Neuronal stem cell (in vitro differentiated cells): ENCODE measurements at regions not wholly inside any gene's neighbourhood (a gene's known extent, or its start where the extent isn't known, plus 50 kb on each side); places are given as distances from the start of the nearest gene placed in this dataset.
"Not testable (repeated sequence)": the region's sequence is repeated elsewhere in the genome, so short reads cannot be mapped to it uniquely, and the experiment has no call there.

Experiments
- DNase-seq: peaks from one replicate; pipeline ENCODE4 v3.0.0-alpha.2; 2013; ENCODE audit warnings: low spot score
- H2AFZ ChIP-seq: one replicate; pipeline ENCODE4 v1.6.1; 2013; ENCODE audit warnings: mild to moderate bottlenecking, low read length, inconsistent platforms
- H2AK5ac ChIP-seq: 2 replicates; pipeline ENCODE4 v1.6.1; 2013; ENCODE audit warnings: low read depth, mild to moderate bottlenecking, inconsistent platforms, low read length, moderate library complexity, mixed read lengths
- H2BK120ac ChIP-seq: 2 replicates; pipeline ENCODE4 v1.6.1; 2013; ENCODE audit warnings: low read depth, mild to moderate bottlenecking, inconsistent platforms, low read length, moderate library complexity, mixed read lengths
- H2BK12ac ChIP-seq: one replicate; pipeline ENCODE4 v1.6.1; 2013; ENCODE audit warnings: low read length, inconsistent platforms
- H2BK15ac ChIP-seq: 2 replicates; pipeline ENCODE4 v1.6.1; 2013; ENCODE audit warnings: mild to moderate bottlenecking, low read length, inconsistent platforms, mixed read lengths
- H2BK5ac ChIP-seq: one replicate; pipeline ENCODE4 v1.6.1; 2013; ENCODE audit warnings: inconsistent platforms, mild to moderate bottlenecking, low read length, moderate library complexity
- H3K14ac ChIP-seq: one replicate; pipeline ENCODE4 v1.6.1; 2013; ENCODE audit warnings: low read length, inconsistent platforms
- H3K18ac ChIP-seq: 2 replicates; pipeline ENCODE4 v1.6.1; 2013; ENCODE audit warnings: low read length, inconsistent platforms
- H3K23ac ChIP-seq: 2 replicates; pipeline ENCODE4 v1.6.1; 2013; ENCODE audit warnings: low read depth, mild to moderate bottlenecking, mixed read lengths, low read length, inconsistent platforms; ENCODE audit not compliant: poor library complexity
- H3K27ac ChIP-seq: replicated peaks from 3 replicates; pipeline ENCODE4 v1.5.1; 2013; ENCODE audit warnings: low read length, inconsistent platforms
- H3K27me3 ChIP-seq, 3 experiments: 2 replicates each; pipeline ENCODE4 v1.6.1; 2013; ENCODE audit warnings: low read length in 3 of 3, mild to moderate bottlenecking in 2 of 3, inconsistent platforms in 1 of 3, low read depth in 1 of 3, mixed read lengths in 1 of 3, moderate library complexity in 1 of 3; ENCODE audit not compliant: control insufficient read depth in 3 of 3, insufficient read depth in 3 of 3
- H3K36me3 ChIP-seq, 2 donors: replicated peaks in 1 of 2; 2 replicates each; pipeline ENCODE4 v1.6.1; 2013; ENCODE audit warnings: low read length in 2 of 2; ENCODE audit not compliant: control insufficient read depth in 2 of 2, insufficient read depth in 2 of 2
- H3K4ac ChIP-seq: 2 replicates; pipeline ENCODE4 v1.6.1; 2013; ENCODE audit warnings: inconsistent platforms, mild to moderate bottlenecking, low read length, moderate library complexity
- H3K4me1 ChIP-seq, 2 donors: 1 replicate in 1 of 2; 2 replicates in 1 of 2; pipeline ENCODE4 v1.6.1; 2013; ENCODE audit warnings: low read length in 2 of 2, low read depth in 1 of 2; ENCODE audit not compliant: control insufficient read depth in 2 of 2, insufficient read depth in 1 of 2
- H3K4me2 ChIP-seq: one replicate; pipeline ENCODE4 v1.6.1; 2013; ENCODE audit warnings: mild to moderate bottlenecking, low read length, inconsistent platforms; ENCODE audit not compliant: insufficient read depth, poor library complexity, severe bottlenecking
- H3K4me3 ChIP-seq, 2 donors: 2 replicates each; pipeline ENCODE4 v1.5.1; 2013; ENCODE audit warnings: low read length in 2 of 2, mild to moderate bottlenecking in 2 of 2, inconsistent platforms in 1 of 2, moderate library complexity in 1 of 2
- H3K79me1 ChIP-seq: one replicate; pipeline ENCODE4 v1.6.1; 2013; ENCODE audit warnings: low read depth, mild to moderate bottlenecking, inconsistent platforms, low read length, moderate library complexity
- H3K9ac ChIP-seq: one replicate; pipeline ENCODE4 v1.6.1; 2013; ENCODE audit warnings: mild to moderate bottlenecking, low read depth, low read length, inconsistent platforms; ENCODE audit not compliant: poor library complexity
- H3K9me3 ChIP-seq, 2 donors: replicated peaks in 1 of 2; 2 replicates each; pipeline versions ENCODE3 to v1.6.1; 2013; ENCODE audit warnings: low read length in 2 of 2, mild to moderate bottlenecking in 2 of 2, inconsistent platforms in 1 of 2, low read depth in 1 of 2, mixed read lengths in 1 of 2, moderate library complexity in 1 of 2; ENCODE audit not compliant: control insufficient read depth in 2 of 2, insufficient read depth in 1 of 2
- H4K8ac ChIP-seq: one replicate; pipeline ENCODE4 v1.6.1; 2013; ENCODE audit warnings: low read depth, mild to moderate bottlenecking, inconsistent platforms, low read length, moderate library complexity
- H4K91ac ChIP-seq: one replicate; pipeline ENCODE4 v1.6.1; 2013; ENCODE audit warnings: low read length, low read depth, mild to moderate bottlenecking, inconsistent platforms; ENCODE audit not compliant: poor library complexity
- WGBS, 2 donors: extraction: QIAGEN DNeasy Blood & Tissue Kit; methylation state at CpG; one replicate each; pipeline ENCODE4 v1.1.7; 2013; ENCODE audit warnings: missing lambda C conversion rate in 2 of 2, mixed read lengths in 1 of 2; ENCODE audit not compliant: insufficient read length in 2 of 2, insufficient replicate concordance in 1 of 2; ENCODE audit errors: extremely low coverage in 2 of 2; 5-methylcytosine and 5-hydroxymethylcytosine counted together

- DNase-seq, H3K9ac ChIP-seq, H2BK12ac ChIP-seq, H3K27me3 ChIP-seq, H2BK15ac ChIP-seq, H2AFZ ChIP-seq, H4K91ac ChIP-seq, H3K14ac ChIP-seq, H2BK5ac ChIP-seq, H3K23ac ChIP-seq, H2BK120ac ChIP-seq, H3K4me3 ChIP-seq, H2AK5ac ChIP-seq, H3K4ac ChIP-seq, H3K18ac ChIP-seq, H4K8ac ChIP-seq, H3K27ac ChIP-seq, H3K36me3 ChIP-seq, H3K4me2 ChIP-seq, H3K4me1 ChIP-seq, H3K79me1 ChIP-seq: not testable (repeated sequence)
- H3K9me3 ChIP-seq: peaks cover 0 to 12% of the 10 kb centered on the region in 2 donors
Observed at GRCh38 chr3:182344026-182344425, 449.3 kb upstream of the ATP11B start.

GRCh38 chr3:182349051-182349450 lies 444.3 kb upstream of the ATP11B start:
- Histone ChIP-seq H4K91ac (no peak overlapping the region), H2BK120ac (no peak overlapping the region), H3K27ac (no peak overlapping the region), H3K4ac (no peak overlapping the region), H3K36me3 (no peaks in the 10 kb centered on the region), H3K9me3 (peaks cover 0 to 4% of the 10 kb centered on the region in 2 donors), H2BK5ac (no peak overlapping the region), H3K23ac (no peak overlapping the region), H3K9ac (no peak overlapping the region), H2BK12ac (no peak overlapping the region), H2AFZ (no peak overlapping the region), H3K27me3 (no peaks in the 10 kb centered on the region), H2BK15ac (no peak overlapping the region), H3K14ac (no peak overlapping the region), H3K4me1 (no peaks in the 10 kb centered on the region), H3K4me3 (no peak overlapping the region), H3K79me1 (no peaks in the 10 kb centered on the region), H4K8ac (no peak overlapping the region), H3K4me2 (no peak overlapping the region), H3K18ac (no peak overlapping the region), H2AK5ac (no peak overlapping the region)
- WGBS, 2 donors: no CpG with 5 or more reads among the region's 2 CpGs
- no peak for DNase-seq

GRCh38 chr3:182349951-182350517 lies 443.3 kb upstream of the ATP11B start:
- Histone ChIP-seq H2BK15ac (no peak overlapping the region), H3K9ac (no peak overlapping the region), H3K4me2 (no peak overlapping the region), H4K91ac (no peak overlapping the region), H3K23ac (no peak overlapping the region), H2BK5ac (no peak overlapping the region), H3K27me3 (no peaks in the 10 kb centered on the region), H3K4ac (no peak overlapping the region), H2AK5ac (no peak overlapping the region), H3K4me3 (no peak overlapping the region), H3K36me3 (no peaks in the 10 kb centered on the region), H3K9me3 (no peaks in the 10 kb centered on the region), H3K79me1 (no peaks in the 10 kb centered on the region), H4K8ac (no peak overlapping the region), H3K4me1 (no peaks in the 10 kb centered on the region), H3K27ac (no peak overlapping the region), H3K14ac (no peak overlapping the region), H2BK12ac (no peak overlapping the region), H3K18ac (no peak overlapping the region), H2BK120ac (no peak overlapping the region), H2AFZ (no peak overlapping the region)
- no CpG with 5 or more reads among the region's 1 CpG for WGBS, 2 donors
- DNase-seq: no peak

GRCh38 chr3:182357928-182358327 lies 435.4 kb upstream of the ATP11B start:
- Histone ChIP-seq H3K79me1 (no peaks in the 10 kb centered on the region), H3K23ac (no peak overlapping the region), H2BK5ac (no peak overlapping the region), H2AK5ac (no peak overlapping the region), H3K36me3 (no peaks in the 10 kb centered on the region), H2BK120ac (no peak overlapping the region), H2AFZ (peak overlapping the region; percentile 35), H3K4me1 (peaks cover 0 to 2% of the 10 kb centered on the region in 2 donors), H3K14ac (no peak overlapping the region), H3K27me3 (no peaks in the 10 kb centered on the region), H3K9me3 (no peaks in the 10 kb centered on the region), H3K27ac (no peak overlapping the region), H3K4me2 (no peak overlapping the region), H3K4ac (no peak overlapping the region), H2BK12ac (no peak overlapping the region), H3K4me3 (no peak overlapping the region), H4K91ac (no peak overlapping the region), H3K9ac (no peak overlapping the region), H2BK15ac (no peak overlapping the region), H4K8ac (no peak overlapping the region), H3K18ac (no peak overlapping the region)
- WGBS, 2 donors: no CpG with 5 or more reads among the region's 1 CpG
- DNase-seq: no peak
